ENCODE measurements at regions not wholly inside any gene's neighbourhood (a gene's known extent, or its start where the extent isn't known, plus 50 kb on each side); places are given as distances from the start of the nearest gene placed in this dataset.

DNA sequence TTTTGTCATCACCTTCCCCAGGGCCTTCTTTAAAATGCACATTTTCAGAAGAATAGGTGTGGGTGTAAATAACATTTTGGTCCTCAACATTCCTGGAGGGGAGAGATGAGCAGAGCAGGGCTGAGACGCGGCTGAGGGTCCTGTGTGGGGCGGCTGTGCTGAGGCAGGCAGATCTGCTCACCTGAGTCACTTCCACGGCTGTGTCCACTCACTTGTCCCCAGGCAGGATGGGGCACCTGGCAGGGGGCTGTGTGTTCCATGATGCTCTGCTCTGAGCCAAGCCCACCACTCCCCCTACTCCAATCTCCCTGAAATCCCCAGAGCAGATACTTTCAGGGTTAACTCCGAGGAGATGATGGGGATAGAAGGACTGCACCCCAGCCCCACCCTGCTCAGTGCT is 93.8 kb downstream of the GLRX3 start:
- peaks cover 28% of the 10 kb centered on the region for H3K9me3 ChIP-seq (ENCODE audit: control insufficient read depth, insufficient read depth, low read length)
- no peak overlapping the region for H3K27ac ChIP-seq (ENCODE audit: low read depth, low read length)
- no peak overlapping the region for H3K9ac ChIP-seq (ENCODE audit: low read depth, low read length)

DNA sequence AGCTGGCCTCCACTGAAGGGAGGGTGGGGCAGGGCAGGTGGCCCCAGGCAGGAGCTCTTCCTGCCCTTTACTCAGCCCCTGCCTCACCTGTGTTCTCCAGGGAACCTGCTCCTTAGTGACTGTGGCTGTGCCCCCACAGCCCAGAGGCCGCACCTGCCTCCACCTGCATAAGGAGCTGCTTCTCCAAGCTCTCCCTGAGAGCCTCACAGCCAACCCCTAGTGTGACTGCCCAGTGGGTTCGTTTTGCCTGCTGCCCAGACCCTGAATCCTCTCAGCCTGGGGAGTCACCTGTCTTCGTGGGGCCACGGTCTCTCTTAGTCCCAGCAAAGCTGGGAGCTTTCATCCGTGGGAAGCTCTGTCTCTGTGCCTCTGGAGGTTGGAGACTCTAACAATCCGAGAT is 94.4 kb downstream of the GLRX3 start:
- H3K36me3 ChIP-seq (ENCODE audit: control insufficient read depth, insufficient read depth, low read length): no peaks in the 10 kb centered on the region
- no peaks in the 10 kb centered on the region for H3K27me3 ChIP-seq (ENCODE audit: control insufficient read depth, insufficient read depth, low read length)
- peaks cover 28% of the 10 kb centered on the region for H3K9me3 ChIP-seq (ENCODE audit: control insufficient read depth, insufficient read depth, low read length)
- no peaks in the 10 kb centered on the region for H3K4me1 ChIP-seq (ENCODE audit: control insufficient read depth, insufficient read depth, low read length)
- no peak overlapping the region for H3K4me3 ChIP-seq (ENCODE audit: low read depth, low read length)
- H3K27ac ChIP-seq (ENCODE audit: low read depth, low read length): no peak overlapping the region
- no peak overlapping the region for H3K9ac ChIP-seq (ENCODE audit: low read depth, low read length)

More for the DNA sequence above, 93.8 kb downstream of the GLRX3 start:
- Histone ChIP-seq H3K4me1 (ENCODE audit: control insufficient read depth, insufficient read depth, low read length) (no peaks in the 10 kb centered on the region), H3K36me3 (ENCODE audit: control insufficient read depth, insufficient read depth, low read length) (no peaks in the 10 kb centered on the region), H3K4me3 (ENCODE audit: low read depth, low read length) (no peak overlapping the region), H3K27me3 (ENCODE audit: control insufficient read depth, insufficient read depth, low read length) (no peaks in the 10 kb centered on the region)

DNA sequence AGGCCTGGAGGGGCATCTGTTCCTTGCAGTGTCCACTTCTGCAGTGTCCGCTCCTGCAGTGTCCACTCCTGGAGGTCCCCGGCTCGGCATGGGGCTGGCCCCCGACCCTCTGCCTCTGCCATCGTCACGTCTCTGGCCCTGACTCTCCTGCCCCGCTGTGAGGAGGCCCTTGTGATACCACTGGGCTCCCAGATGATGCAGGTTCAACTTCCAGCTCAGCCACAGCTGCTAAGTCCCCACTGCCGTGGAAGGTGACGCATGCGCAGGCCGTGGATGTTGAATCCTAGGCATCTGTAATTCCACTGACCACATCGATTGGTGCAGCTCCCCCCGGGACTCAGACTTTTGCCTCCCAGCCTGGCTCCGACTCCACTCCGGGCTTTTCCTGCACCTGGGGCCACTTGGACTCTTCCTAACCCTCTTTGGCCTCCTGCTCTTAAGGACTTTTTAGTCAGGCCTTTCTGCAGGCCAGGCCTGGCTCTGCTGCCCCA is 95.1 kb downstream of the GLRX3 start:
- H3K27me3 ChIP-seq (ENCODE audit: control insufficient read depth, insufficient read depth, low read length): no peaks in the 10 kb centered on the region
- no peak overlapping the region for H3K27ac ChIP-seq (ENCODE audit: low read depth, low read length)
- H3K4me1 ChIP-seq (ENCODE audit: control insufficient read depth, insufficient read depth, low read length): no peaks in the 10 kb centered on the region
- H3K4me3 ChIP-seq (ENCODE audit: low read depth, low read length): no peak overlapping the region
- H3K9me3 ChIP-seq (ENCODE audit: control insufficient read depth, insufficient read depth, low read length): peaks cover 27% of the 10 kb centered on the region
- H3K36me3 ChIP-seq (ENCODE audit: control insufficient read depth, insufficient read depth, low read length): no peaks in the 10 kb centered on the region
- no peak overlapping the region for H3K9ac ChIP-seq (ENCODE audit: low read depth, low read length)

DNA sequence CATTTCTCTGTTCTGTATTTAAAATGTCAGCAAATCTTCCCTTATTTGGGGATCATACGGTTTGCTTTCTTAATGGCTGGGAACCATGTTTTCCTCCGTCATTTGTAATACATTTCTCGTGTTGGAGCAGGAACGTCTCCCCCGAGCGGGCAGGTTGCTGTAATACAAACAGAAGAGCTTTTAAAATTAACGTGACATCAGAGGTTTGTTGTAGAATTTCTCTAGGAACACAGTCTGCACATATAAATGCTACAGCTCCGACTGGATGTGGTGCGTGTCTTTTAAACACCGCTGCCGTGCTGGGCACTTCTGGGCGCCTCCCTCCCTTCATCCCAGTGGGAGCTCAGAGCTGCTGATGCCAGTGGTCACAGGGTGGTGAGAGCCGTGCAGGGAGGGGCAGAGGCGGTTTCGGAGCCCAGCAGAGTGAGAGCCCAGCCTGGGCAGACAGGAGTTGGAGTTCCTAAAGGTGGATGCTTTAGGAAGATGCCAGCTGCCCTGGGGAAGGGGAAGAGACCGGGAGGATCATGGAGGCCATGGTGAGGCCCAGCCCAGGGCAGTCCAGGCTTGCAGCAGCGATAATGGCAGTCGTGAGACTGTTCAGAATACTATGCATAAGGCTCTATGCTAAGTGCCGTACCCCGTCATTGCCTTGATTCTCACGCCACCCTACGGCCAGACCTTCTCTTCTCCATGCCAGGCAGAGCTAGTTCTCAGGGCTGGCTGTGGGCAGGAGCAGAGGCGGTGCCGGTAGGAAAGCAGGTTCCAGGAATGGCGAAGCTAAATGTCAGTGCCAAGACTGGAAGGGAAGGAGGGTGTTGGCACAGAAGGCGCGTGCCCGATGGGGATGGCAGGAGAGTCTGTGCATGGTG is 96.2 kb downstream of the GLRX3 start:
- no peak overlapping the region for H3K9ac ChIP-seq (ENCODE audit: low read depth, low read length)
- H3K36me3 ChIP-seq (ENCODE audit: control insufficient read depth, insufficient read depth, low read length): no peaks in the 10 kb centered on the region
- H3K27me3 ChIP-seq (ENCODE audit: control insufficient read depth, insufficient read depth, low read length): no peaks in the 10 kb centered on the region
- H3K4me3 ChIP-seq (ENCODE audit: low read depth, low read length): no peak overlapping the region
- peaks cover 16% of the 10 kb centered on the region for H3K9me3 ChIP-seq (ENCODE audit: control insufficient read depth, insufficient read depth, low read length)
- H3K4me1 ChIP-seq (ENCODE audit: control insufficient read depth, insufficient read depth, low read length): no peaks in the 10 kb centered on the region
- no peak overlapping the region for H3K27ac ChIP-seq (ENCODE audit: low read depth, low read length)

DNA sequence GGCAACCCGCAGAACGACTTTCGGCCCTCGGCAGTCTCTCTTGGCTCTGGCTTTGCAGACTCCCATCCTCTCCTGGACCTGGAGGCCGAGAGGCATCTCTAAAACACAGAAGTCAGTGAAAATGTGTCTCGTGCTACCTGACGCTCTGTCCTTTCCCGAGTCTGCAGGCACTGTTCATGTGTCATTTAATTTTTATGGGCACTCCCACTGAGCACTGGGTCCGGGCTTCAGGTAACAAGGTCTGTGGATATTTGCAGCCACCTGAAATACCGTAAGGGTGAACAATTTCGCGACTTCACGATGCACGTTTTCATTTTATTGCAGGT is 96.8 kb downstream of the GLRX3 start:
- H3K36me3 ChIP-seq (ENCODE audit: control insufficient read depth, insufficient read depth, low read length): no peaks in the 10 kb centered on the region
- H3K27ac ChIP-seq (ENCODE audit: low read depth, low read length): no peak overlapping the region
- H3K4me3 ChIP-seq (ENCODE audit: low read depth, low read length): no peak overlapping the region
- peaks cover 10% of the 10 kb centered on the region for H3K9me3 ChIP-seq (ENCODE audit: control insufficient read depth, insufficient read depth, low read length)
- H3K9ac ChIP-seq (ENCODE audit: low read depth, low read length): no peak overlapping the region
- H3K4me1 ChIP-seq (ENCODE audit: control insufficient read depth, insufficient read depth, low read length): no peaks in the 10 kb centered on the region
- no peaks in the 10 kb centered on the region for H3K27me3 ChIP-seq (ENCODE audit: control insufficient read depth, insufficient read depth, low read length)

DNA sequence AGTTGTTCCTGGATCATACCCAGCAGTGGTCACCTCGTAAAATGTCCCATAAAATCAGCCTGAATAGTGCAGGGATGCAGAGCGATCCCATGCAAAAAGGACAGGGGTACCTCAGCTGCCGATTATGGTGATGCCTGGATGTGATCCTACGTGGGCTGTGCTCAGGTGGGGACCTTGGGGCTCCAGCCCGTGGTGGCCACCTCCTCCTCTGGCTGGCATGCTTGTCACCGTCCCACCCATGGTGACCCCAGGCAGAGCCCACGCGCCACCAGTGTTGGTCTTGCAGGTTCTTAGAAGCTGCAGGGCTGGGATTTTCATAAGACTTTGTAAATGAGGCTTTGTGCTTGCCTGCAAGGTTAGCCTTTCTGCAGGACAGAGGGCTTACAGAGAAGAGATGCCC is 97.2 kb downstream of the GLRX3 start:
- Histone ChIP-seq H3K4me1 (ENCODE audit: control insufficient read depth, insufficient read depth, low read length) (no peaks in the 10 kb centered on the region), H3K27me3 (ENCODE audit: control insufficient read depth, insufficient read depth, low read length) (no peaks in the 10 kb centered on the region), H3K9ac (ENCODE audit: low read depth, low read length) (no peak overlapping the region), H3K4me3 (ENCODE audit: low read depth, low read length) (no peak overlapping the region), H3K27ac (ENCODE audit: low read depth, low read length) (no peak overlapping the region), H3K36me3 (ENCODE audit: control insufficient read depth, insufficient read depth, low read length) (no peaks in the 10 kb centered on the region), H3K9me3 (ENCODE audit: control insufficient read depth, insufficient read depth, low read length) (peaks cover 6% of the 10 kb centered on the region; the same call in 1 of the 2 replicates)

DNA sequence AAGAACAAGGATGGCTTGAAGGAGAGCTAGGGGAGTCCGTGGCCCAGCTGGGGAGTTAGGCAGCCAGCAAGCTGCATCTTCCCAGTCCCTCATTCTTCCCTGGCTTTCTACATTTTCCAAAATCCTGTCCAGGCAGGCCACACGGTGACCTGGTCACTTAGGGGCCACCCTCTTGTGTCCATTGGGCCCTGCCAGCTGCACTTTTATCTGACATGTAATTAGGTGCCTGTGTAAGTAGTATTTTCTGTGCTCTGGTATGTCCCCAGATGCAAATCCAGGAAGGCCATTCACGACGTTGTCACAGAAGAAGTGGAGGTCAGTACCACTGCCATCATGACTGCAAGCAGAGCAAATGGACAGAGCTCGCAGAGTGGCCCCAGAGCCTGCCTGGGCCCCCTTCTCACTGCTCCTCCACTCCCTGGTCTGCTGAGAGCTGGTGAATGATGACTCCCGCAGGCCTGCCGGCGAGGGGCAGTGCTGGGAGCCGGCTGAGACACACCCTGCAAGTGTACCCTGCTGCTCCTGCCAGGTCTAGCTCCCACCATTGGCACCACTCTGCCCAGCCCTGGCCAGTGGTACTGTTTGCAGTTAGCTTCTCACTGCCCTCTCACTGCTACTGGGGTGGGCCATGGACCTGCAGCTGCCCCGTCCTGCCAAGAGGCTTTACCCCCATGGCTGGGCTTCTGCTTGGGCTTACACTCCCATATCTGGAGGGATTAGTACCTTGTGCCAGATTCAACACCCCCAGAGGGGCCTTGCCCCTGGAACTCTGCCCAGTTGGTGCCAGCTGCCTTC is 98.2 kb downstream of the GLRX3 start:
- Histone ChIP-seq H3K4me1 (ENCODE audit: control insufficient read depth, insufficient read depth, low read length) (no peaks in the 10 kb centered on the region), H3K9ac (ENCODE audit: low read depth, low read length) (no peak overlapping the region), H3K36me3 (ENCODE audit: control insufficient read depth, insufficient read depth, low read length) (no peaks in the 10 kb centered on the region), H3K4me3 (ENCODE audit: low read depth, low read length) (no peak overlapping the region), H3K9me3 (ENCODE audit: control insufficient read depth, insufficient read depth, low read length) (peaks cover 1% of the 10 kb centered on the region), H3K27ac (ENCODE audit: low read depth, low read length) (no peak overlapping the region), H3K27me3 (ENCODE audit: control insufficient read depth, insufficient read depth, low read length) (no peaks in the 10 kb centered on the region)

DNA sequence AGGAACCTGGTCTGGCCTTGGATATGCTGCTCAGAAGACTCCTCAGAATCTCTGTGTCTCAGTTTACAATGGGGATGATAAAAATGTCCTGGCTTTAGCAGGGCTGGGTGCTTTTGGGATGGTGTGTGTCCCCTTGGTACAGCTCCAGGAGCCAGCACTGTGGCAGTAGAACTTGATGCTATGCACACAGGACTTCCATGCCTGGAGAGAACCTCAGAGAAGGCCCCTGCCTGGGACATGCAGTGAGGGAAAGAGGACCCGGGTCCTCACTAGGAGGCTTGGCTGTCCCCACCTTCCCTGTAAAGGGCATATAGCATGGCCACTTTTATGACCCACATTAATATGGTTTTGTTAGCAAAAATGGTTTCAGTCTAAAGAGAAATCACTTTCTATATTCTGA is 100.5 kb downstream of the GLRX3 start:
- no peaks in the 10 kb centered on the region for H3K36me3 ChIP-seq (ENCODE audit: control insufficient read depth, insufficient read depth, low read length)
- no peak overlapping the region for H3K27ac ChIP-seq (ENCODE audit: low read depth, low read length)
- peaks cover 14% of the 10 kb centered on the region for H3K9me3 ChIP-seq (ENCODE audit: control insufficient read depth, insufficient read depth, low read length)
- H3K4me3 ChIP-seq (ENCODE audit: low read depth, low read length): no peak overlapping the region
- H3K4me1 ChIP-seq (ENCODE audit: control insufficient read depth, insufficient read depth, low read length): no peaks in the 10 kb centered on the region
- H3K27me3 ChIP-seq (ENCODE audit: control insufficient read depth, insufficient read depth, low read length): no peaks in the 10 kb centered on the region
- H3K9ac ChIP-seq (ENCODE audit: low read depth, low read length): no peak overlapping the region

DNA sequence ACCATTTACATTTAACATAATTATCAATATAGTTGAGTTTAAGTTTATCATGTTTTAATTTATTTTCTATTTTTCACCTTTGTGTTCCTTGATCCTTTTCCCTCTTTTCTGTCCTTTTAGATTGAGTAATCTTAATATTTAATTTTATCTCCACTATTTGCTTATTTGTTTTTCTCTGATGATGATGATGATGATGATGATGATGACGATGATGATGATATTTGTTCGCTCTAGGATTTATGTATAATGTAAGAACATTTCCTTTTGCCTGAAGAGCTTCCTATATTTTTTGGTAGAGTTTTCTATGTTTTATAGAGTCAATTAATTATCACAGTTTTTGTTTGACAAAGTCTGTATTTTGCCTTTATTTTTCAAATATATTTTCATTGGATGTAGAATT is 104.2 kb downstream of the GLRX3 start:
- H3K9ac ChIP-seq (ENCODE audit: low read depth, low read length): no peak overlapping the region
- H3K27ac ChIP-seq (ENCODE audit: low read depth, low read length): no peak overlapping the region
- no peak overlapping the region for H3K4me3 ChIP-seq (ENCODE audit: low read depth, low read length)
- no peaks in the 10 kb centered on the region for H3K27me3 ChIP-seq (ENCODE audit: control insufficient read depth, insufficient read depth, low read length)
- peaks cover 35% of the 10 kb centered on the region for H3K9me3 ChIP-seq (ENCODE audit: control insufficient read depth, insufficient read depth, low read length)
- H3K36me3 ChIP-seq (ENCODE audit: control insufficient read depth, insufficient read depth, low read length): no peaks in the 10 kb centered on the region
- no peaks in the 10 kb centered on the region for H3K4me1 ChIP-seq (ENCODE audit: control insufficient read depth, insufficient read depth, low read length)

DNA sequence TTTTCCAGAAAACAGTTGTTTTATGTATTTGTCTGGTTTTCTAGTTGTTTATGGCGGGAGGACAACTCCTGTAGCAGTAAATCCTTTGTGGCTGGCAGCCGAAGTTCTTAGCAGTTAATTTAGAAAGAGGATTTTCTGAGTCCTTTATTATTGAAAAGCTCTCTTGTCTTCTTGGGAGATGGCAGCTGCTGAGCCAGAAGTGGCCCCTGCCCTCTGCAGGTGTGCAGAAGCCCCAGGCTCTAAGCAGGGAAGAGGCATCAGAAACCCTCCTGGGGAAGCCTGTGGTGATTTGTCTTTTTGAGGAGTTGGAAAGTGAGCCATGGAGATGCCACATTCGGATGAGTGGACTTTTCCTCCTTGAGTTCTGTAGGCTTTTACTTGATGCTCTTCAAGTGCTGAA is 106.3 kb downstream of the GLRX3 start:
- H3K27ac ChIP-seq (ENCODE audit: low read depth, low read length): no peak overlapping the region
- H3K9me3 ChIP-seq (ENCODE audit: control insufficient read depth, insufficient read depth, low read length): peaks cover 40% of the 10 kb centered on the region
- H3K4me3 ChIP-seq (ENCODE audit: low read depth, low read length): no peak overlapping the region
- no peaks in the 10 kb centered on the region for H3K4me1 ChIP-seq (ENCODE audit: control insufficient read depth, insufficient read depth, low read length)
- H3K9ac ChIP-seq (ENCODE audit: low read depth, low read length): no peak overlapping the region
- H3K36me3 ChIP-seq (ENCODE audit: control insufficient read depth, insufficient read depth, low read length): no peaks in the 10 kb centered on the region
- H3K27me3 ChIP-seq (ENCODE audit: control insufficient read depth, insufficient read depth, low read length): no peaks in the 10 kb centered on the region

DNA sequence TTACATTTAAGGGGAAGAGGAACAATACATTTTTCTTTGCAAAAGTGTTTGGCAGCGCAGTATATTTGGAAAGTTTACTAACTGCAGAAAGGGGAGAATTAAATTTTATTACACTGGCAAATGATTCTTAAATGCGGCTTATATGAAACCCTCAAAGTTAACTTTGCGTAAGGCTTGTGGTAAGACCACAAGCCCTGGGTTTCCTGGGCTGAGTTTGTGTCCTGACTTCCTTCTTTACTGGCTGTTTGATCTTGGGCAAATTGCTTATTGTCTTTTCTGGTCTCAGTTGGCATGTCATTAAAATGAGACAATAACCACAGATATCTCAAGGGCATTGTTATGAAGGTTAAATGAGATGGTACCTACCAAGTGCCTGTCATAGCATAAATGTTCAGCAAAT is 106.8 kb downstream of the GLRX3 start:
- H3K9ac ChIP-seq (ENCODE audit: low read depth, low read length): no peak overlapping the region
- no peaks in the 10 kb centered on the region for H3K4me1 ChIP-seq (ENCODE audit: control insufficient read depth, insufficient read depth, low read length)
- H3K4me3 ChIP-seq (ENCODE audit: low read depth, low read length): no peak overlapping the region
- peaks cover 40% of the 10 kb centered on the region for H3K9me3 ChIP-seq (ENCODE audit: control insufficient read depth, insufficient read depth, low read length)
- H3K36me3 ChIP-seq (ENCODE audit: control insufficient read depth, insufficient read depth, low read length): no peaks in the 10 kb centered on the region
- no peak overlapping the region for H3K27ac ChIP-seq (ENCODE audit: low read depth, low read length)
- H3K27me3 ChIP-seq (ENCODE audit: control insufficient read depth, insufficient read depth, low read length): no peaks in the 10 kb centered on the region

Data from HUES48 (cell line).